ENCODE measurements at regions not wholly inside any gene's neighbourhood (a gene's known extent, or its start where the extent isn't known, plus 50 kb on each side); places are given as distances from the start of the nearest gene placed in this dataset.

GRCh38 chr2:3113122-3113521 is 264.5 kb downstream of the EIPR1 start:
- no peaks in the 10 kb centered on the region for H3K27me3 ChIP-seq (replicated peaks in 1 of 7)
- intact Hi-C loops (cut with DNase I; ENCODE audit: low total_unique reads), result no loop called here
- no peak overlapping the region for H3K4me3 ChIP-seq
- H3K36me3 ChIP-seq, result no peaks in the 10 kb centered on the region
- WGBS, 5 donors, result 81 to 92% (median 83%) methylated on average over 10 of the region's 10 CpGs
- no peak for DNase-seq
- H3K4me1 ChIP-seq, result no peaks in the 10 kb centered on the region
- H3K9me3 ChIP-seq, result no peaks in the 10 kb centered on the region
- TF ChIP-seq CTCF (IDR thresholded peaks at IDR 0.05 in 8 of 11, conservative IDR thresholded peaks at IDR 0.05 in 3 of 11), result no peak
- no peak for TF ChIP-seq POLR2AphosphoS5 (IDR thresholded peaks at IDR 0.05)
- no peak for TF ChIP-seq POLR2A (IDR thresholded peaks at IDR 0.05)
- no peak overlapping the region for H3K27ac ChIP-seq

GRCh38 chr2:3112553-3112952 is 265.1 kb downstream of the EIPR1 start:
- no peaks in the 10 kb centered on the region for H3K4me1 ChIP-seq
- H3K27ac ChIP-seq, result no peak overlapping the region
- TF ChIP-seq POLR2AphosphoS5 (IDR thresholded peaks at IDR 0.05), result no peak
- no peak for TF ChIP-seq POLR2A (IDR thresholded peaks at IDR 0.05)
- TF ChIP-seq CTCF (IDR thresholded peaks at IDR 0.05 in 8 of 11, conservative IDR thresholded peaks at IDR 0.05 in 3 of 11), result no peak
- 90 to 95% (median 91%) methylated on average over 10 of the region's 10 CpGs for WGBS, 5 donors
- H3K36me3 ChIP-seq, result no peaks in the 10 kb centered on the region
- intact Hi-C loops (cut with DNase I; ENCODE audit: low total_unique reads), result no loop called here
- no peak overlapping the region for H3K4me3 ChIP-seq
- no peaks in the 10 kb centered on the region for H3K9me3 ChIP-seq
- no peaks in the 10 kb centered on the region for H3K27me3 ChIP-seq (replicated peaks in 1 of 7)
- DNase-seq, result no peak

GRCh38 chr2:3112131-3112530 is 265.5 kb downstream of the EIPR1 start:
- Histone ChIP-seq H3K36me3 (no peaks in the 10 kb centered on the region), H3K27me3 (replicated peaks in 1 of 7) (no peaks in the 10 kb centered on the region), H3K4me1 (no peaks in the 10 kb centered on the region), H3K9me3 (no peaks in the 10 kb centered on the region), H3K27ac (no peak overlapping the region), H3K4me3 (no peak overlapping the region)
- 86 to 97% (median 89%) methylated on average over 6 of the region's 6 CpGs for WGBS, 5 donors
- intact Hi-C loops (cut with DNase I; ENCODE audit: low total_unique reads), result no loop called here
- TF ChIP-seq POLR2AphosphoS5 (IDR thresholded peaks at IDR 0.05) (no peak), CTCF (IDR thresholded peaks at IDR 0.05 in 8 of 11, conservative IDR thresholded peaks at IDR 0.05 in 3 of 11) (no peak), POLR2A (IDR thresholded peaks at IDR 0.05) (no peak)
- peak; percentile 37 for DNase-seq

GRCh38 chr2:3110994-3111666 is 266.5 kb downstream of the EIPR1 start:
- no peaks in the 10 kb centered on the region for H3K9me3 ChIP-seq
- H3K27ac ChIP-seq, result no peak overlapping the region
- H3K27me3 ChIP-seq (replicated peaks in 1 of 7), result no peaks in the 10 kb centered on the region
- H3K4me1 ChIP-seq, result no peaks in the 10 kb centered on the region
- intact Hi-C loops (cut with DNase I; ENCODE audit: low total_unique reads), result no loop called here
- no peak overlapping the region for H3K4me3 ChIP-seq
- TF ChIP-seq POLR2AphosphoS5 (IDR thresholded peaks at IDR 0.05), result no peak
- TF ChIP-seq POLR2A (IDR thresholded peaks at IDR 0.05), result no peak
- no peak for TF ChIP-seq CTCF (IDR thresholded peaks at IDR 0.05 in 8 of 11, conservative IDR thresholded peaks at IDR 0.05 in 3 of 11)
- peak; percentile 44 for DNase-seq
- no peaks in the 10 kb centered on the region for H3K36me3 ChIP-seq
- 91 to 97% (median 95%) methylated on average over 7 of the region's 7 CpGs for WGBS, 5 donors

All from spleen (tissue), 11 donors.